GM21825 (cell line): ENCODE measurements at regions not wholly inside any gene's neighbourhood (a gene's known extent, or its start where the extent isn't known, plus 50 kb on each side); places are given as distances from the start of the nearest gene placed in this dataset.
"Not testable (repeated sequence)": the region's sequence is repeated elsewhere in the genome, so short reads cannot be mapped to it uniquely, and the experiment has no call there.

Experiments used
- ATAC-seq: cut with Tn5 transposase; IDR thresholded peaks from one replicate; pipeline ENCODE4 v1.9.1; 2021; ENCODE audit warnings: mild to moderate bottlenecking, moderate library complexity; ENCODE audit not compliant: unreplicated experiment

DNA sequence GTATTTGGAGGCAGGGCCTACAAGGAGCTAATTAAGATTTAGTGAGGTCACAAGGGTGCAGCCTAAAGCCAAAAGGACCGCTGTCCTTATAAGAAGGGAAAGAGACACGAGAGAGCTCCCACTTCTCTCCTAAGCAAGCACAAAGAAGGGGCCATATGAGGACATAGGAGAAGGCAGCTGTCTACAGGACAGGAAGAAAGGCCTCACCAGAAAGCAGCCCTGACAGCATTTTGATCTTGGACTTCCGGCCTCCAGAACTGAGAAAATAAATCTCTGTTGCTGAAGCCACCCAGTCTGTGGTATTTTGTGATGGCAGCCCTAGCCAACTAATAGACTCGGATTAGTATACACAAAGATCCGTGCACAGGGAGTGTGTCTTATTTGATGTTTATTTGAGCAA lies 139.7 kb downstream of the B3GNT2 start:
- no peak for ATAC-seq

DNA sequence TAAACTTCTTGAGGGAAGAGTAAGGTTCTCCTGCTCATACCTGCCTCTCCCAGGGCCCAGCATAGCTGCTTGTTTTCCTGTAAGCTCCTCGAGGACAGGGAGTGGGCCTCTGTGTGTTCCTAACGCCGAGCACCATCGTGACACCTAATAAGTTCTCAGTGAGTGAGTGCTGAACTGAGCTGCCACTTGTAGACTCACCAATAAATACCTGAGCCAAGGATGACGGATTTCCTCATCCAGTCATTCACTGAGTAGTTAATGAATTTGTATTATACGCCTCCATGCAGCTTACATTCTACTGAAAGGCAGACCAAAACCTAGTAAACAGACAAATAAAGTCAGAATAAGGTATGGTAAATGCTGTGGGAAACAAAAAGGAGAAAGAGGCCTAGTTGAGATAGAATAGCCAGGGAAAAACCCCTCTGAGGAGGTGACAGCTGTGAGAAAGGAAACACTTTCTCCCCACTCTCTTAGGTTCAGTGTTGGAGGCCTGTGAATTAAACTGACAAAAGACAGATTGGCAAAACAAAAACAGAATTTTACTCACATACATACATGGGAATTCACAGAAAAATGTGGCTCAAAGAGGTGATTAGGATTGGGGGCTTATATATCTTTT lies 138.6 kb downstream of the B3GNT2 start:
- ATAC-seq, result no peak

DNA sequence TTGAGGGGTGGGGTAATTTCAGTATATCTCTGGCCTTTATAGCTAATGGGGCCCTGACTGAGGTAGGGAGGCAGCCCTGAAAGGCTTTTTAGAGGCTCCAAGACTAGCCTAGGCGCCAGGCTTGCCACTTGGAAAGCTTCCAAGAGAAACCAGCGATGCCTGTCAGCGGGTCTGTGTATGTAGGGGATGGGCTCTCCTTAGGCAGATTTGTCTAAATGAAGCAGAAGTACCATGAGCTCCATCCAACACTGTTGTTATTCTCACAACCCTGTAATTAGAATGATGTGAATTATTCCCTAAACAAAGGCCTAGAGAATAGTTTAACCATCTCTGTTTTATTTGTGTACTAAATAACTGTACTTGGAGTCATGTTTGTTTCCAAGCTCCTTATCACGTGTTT lies 138.1 kb downstream of the B3GNT2 start:
- no peak for ATAC-seq

DNA sequence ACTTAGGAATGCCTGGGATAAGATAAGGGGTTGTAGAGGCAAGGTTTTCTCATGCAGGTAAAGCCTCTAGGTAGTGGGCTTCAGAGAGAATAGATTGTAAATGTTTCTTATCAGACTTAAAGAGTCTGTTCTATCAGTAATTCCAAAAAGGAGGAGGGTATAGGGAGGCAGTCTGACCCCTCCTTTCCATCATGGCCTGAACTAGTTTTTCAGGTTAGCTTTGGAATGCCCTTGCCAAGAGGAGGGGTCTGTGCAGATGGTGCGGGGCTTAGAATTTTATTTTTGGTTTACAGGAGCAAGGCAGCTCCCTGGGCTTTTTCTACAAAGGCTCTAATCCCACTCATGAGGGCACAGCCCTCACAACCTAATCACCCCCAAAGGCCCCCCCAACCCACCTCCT lies 135.0 kb downstream of the B3GNT2 start:
- ATAC-seq, result no peak

DNA sequence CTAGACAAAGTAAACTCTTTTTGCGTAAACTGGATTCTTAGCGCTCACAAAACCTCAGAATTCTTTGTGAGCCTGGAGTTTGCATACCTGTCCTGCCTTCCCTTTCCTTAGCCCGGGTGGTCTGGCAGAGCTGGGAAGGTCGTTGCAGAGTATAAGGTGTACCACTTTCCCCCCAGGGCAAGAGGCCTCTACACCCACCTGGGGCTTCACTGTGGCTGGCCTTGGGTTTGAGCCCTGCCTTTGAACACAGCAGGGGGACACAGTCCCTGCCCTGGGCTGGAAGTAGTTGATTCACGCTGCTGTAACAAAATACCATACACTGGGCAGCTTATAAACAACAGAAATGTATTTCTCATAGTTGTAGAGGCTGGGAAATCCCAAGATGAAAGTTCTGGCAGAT lies 133.9 kb downstream of the B3GNT2 start:
- ATAC-seq, result no peak

DNA sequence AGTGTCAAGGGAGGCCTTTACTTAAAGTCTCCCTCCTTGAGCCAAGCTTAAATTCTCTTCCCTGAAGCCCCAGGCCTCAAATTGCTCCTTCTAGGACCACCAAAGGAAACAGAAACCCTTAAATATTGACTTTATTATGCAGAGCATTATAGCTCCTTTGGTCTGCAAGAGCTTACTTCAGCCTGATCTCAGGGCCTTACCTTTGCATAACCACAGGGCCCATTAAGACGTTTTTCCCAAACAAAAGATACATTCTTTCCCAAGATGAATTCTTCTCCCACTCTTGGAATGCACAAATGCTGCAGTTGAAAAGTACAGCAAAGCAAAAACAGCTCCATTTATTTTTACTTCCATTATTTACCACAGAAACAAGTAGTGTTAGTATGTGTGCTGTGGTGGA lies 130.8 kb downstream of the B3GNT2 start:
- no peak for ATAC-seq

DNA sequence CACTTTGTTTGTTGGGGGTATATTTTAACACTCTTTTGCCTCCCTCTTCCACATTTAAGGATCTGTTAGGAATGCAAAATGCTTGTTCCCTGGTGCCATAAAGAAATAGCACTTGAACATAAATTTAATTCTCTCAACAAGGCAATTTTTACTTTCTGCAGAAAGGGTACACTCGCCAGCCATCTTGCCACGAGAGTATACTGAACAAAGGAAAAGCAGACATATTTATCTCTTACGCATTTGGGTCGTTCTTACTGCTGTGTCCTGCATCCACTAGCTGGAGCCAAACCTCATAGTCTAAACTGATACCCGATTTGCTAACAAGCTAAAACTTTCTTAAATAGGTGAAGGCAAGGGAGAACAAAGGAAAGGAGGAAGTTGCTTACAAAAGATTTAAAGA lies 129.5 kb downstream of the B3GNT2 start:
- ATAC-seq, result no peak

DNA sequence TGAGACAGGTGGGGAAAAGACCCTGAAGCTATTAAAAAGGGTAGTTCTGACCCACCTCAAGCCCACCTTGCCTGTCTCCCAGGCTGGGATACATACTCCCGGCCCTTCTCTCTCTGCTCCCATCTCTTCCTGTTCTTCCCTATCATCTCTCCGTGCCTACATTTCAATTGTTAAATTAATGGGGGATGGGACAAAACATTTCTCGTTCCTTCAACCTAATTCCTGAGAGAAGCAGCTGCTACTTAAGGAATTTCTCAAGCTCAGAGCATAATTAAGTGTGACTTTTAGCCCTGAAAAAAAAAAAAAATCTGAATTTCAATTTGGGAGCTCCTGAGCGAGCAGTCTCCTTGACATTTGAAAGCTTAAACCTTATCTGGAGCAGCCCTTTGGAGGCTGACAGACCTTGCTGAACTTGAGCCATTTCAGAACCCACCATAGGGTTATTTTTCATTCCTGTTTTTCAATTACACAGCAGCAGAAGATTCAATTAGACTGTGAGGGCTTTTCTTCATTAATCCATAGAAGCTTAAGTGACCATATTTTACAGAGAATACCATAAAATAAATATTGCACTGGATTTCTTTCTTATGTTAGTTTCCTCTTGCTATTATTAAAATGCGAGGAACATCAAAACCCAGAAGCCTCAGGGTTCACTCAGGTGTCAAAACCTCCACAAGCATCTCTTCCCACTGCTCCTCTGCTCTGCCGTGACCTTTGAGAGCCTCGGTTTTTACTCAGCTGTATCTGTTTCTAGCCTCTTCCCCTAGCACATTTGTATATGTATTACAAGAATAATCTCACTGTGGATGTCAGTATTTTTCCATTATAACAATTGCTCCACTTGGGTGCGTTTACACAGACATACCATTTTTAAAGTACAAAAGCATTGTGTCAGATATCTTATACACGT lies 125.7 kb downstream of the B3GNT2 start:
- ATAC-seq, result no peak

DNA sequence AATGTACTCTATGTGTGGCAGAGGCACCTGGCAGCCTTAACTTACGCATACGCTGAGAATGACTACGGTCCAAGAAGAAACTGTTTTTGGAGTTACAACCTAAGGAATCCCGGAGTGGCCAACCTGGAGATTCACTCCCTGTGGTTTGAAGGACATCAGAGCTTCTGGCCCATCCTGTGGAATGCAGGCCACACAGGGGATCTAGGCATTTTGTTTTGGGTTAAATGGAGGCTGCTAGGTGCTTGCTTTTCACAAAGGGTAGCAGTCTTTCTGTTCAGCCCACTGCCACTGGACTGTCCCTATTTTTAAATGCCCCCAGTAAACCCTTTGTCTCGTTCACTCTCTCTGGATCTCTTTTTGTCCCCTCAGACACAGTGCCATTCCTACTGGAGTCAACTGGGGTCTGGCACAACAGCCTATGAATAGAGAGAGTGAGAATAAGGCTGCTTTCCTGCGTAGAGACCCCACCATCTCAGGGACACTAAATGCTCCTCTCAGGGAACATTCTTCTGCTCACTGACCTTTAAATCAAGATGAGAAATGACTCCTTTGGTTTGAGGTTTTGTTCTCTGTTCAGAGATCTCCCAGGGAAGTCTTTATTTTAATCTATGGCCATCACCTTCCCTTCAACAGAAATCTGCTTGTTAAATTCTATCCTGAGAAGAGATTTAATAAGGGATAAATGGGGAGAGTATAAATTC lies 124.9 kb downstream of the B3GNT2 start:
- no peak for ATAC-seq

DNA sequence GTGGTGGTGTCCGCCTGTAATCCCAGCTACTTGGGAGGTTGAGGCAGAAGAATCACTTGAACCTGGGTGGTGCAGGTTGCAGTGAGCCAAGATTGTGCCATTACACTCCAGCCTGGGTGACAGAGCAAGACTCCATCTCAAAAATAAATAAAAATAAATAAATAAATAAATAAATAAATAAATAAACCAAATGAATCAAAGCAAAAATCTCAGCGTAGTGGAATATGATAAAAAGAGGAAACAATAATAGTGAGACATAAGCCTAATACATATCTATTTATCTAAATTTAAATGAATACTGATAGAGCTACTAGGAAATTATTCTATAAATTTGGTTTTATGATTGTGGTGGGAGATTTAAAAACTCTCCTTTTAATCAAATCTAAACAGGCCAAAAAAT lies 124.2 kb downstream of the B3GNT2 start:
- ATAC-seq, result not testable (repeated sequence)

DNA sequence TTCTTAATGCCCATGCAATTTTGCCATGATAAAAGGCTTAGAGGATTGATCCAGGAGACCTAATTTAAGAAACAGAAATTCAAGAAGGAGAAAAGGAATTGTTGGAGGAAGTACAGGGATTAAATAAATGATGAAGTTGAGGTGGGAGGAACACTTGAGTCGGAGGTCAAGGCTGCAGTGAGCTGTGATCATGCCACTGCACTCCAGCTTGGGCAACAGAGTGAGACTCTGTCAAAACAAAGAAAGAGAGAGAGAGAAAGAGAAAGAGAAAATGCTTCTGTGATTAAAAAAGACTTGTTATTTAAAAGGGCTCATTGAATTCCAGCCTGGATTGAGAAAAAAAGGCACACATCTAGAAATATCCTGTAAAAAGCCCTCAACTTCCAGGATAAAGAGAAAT lies 123.2 kb downstream of the B3GNT2 start:
- ATAC-seq, result no peak

DNA sequence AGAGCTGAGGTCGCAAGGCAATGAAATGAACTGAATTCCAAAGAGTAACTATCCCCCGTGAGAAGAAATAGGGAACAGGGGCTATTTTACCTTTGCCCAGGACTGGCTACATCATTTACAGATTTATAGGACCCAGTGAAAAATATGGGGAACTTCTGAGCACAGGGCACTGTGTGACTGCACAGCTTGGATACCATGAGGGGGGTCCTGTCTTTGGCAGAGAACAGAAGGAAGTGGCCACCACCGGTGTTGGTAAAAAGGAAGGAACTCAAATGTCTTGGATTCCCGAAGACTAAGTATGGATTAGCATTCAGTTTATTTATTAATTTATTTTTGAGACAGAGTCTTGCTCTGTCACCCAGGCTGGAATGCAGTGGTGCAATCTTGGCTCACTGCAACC lies 119.6 kb downstream of the B3GNT2 start:
- no peak for ATAC-seq

DNA sequence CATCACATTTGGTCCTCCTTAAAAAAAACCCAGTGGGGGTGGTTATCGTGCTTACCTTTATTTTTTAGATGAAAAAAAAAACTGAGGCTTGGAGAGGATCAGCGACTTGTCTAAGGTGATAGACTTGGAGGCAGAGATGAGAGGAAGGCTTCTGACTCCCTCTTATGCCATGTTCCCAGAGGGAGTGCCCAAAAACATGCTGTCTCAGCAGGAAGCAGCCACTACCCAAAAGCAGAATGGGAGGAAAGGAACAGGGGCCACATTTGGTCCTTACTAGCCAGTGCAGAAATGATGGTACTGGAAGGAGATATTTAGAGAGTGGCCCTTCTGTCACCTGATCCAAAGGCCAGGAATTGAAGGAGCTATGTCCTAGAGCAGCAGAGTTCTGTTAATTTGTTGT lies 118.4 kb downstream of the B3GNT2 start:
- ATAC-seq, result no peak

DNA sequence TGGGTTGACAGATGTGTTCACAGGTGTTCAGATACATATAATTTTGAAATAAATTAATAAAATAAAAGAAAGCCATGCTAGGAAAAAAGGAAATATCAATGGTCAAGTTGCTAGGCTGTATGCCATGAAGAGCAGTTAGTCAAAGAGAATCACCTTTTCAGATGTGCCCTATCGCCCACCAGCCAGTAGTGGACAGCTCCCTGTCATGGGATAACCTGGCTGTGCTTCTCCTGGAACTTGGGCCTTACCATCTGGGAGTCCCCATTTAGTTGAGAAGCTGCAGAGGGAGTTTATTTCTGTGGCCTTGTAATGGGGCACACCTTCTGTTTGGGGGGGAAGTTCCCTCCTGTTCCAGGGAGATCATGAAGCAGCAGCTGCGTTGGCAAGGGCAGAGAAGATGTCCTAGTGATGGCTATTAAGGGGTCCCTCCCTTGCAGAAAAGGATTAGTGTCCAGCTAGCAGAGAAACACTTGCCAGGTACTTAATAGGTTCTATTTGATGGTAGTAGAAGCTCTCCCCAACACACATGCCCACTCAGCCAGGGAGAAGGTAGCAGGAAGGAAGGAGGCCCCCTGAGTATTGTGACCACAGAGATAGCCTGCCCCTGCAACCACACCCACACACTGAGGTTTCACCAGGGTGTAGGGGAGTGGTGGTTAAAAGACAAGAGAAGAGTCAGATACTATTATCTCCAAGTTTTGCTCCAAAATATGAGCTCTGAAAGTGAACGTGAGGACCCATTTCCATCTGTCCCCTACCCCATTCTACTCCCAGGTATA lies 117.7 kb downstream of the B3GNT2 start:
- peak; percentile 70 for ATAC-seq

DNA sequence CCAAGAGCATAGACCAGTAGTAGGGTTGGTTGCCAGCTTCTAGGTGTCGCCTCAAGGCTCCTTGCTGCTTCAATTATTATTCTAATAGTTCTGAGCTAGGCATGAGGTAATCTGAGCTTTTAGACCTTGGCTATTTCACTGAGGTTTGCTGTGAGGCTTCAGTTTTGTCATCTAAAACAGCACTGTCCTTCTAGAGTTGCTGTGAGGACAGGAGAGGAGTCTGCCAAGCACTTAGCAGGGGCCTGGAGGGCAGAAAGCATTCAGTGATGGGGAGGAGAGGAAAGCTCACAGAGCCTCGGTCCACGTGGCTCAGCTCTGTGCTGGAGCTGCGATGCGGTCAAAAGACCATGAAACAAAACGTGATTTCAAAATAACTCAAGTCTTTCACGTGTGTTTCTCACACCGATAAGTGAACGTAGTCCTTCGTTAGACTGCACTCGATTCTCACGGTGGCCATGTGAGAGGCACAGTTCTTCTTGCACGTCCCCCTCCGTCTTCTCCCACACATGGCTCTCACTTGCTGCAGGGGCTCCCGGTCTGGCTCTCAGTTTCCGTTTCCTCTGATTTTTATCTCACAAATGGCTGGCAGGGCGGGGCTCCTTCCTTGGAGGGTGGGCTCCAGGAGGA lies 113.7 kb downstream of the B3GNT2 start:
- ATAC-seq, result peak; percentile 49

DNA sequence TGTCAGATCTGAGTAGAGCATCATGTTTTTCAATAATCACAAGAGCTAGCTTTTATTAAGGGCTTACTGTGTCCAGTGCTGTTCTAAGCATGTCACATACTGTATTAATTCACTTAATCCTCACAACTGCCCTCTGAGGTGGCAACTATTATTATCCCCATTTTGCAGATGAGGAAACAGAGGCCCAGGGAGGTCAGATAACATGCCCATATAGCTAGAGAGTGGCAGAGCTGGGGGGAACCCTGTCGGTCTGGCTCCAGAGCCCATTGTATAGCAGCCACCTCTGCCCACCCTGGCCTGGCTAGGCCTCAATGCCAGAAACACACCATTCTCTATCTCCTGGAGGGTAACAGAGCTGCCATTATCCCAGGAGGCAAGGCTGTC lies 113.2 kb downstream of the B3GNT2 start:
- no peak for ATAC-seq

DNA sequence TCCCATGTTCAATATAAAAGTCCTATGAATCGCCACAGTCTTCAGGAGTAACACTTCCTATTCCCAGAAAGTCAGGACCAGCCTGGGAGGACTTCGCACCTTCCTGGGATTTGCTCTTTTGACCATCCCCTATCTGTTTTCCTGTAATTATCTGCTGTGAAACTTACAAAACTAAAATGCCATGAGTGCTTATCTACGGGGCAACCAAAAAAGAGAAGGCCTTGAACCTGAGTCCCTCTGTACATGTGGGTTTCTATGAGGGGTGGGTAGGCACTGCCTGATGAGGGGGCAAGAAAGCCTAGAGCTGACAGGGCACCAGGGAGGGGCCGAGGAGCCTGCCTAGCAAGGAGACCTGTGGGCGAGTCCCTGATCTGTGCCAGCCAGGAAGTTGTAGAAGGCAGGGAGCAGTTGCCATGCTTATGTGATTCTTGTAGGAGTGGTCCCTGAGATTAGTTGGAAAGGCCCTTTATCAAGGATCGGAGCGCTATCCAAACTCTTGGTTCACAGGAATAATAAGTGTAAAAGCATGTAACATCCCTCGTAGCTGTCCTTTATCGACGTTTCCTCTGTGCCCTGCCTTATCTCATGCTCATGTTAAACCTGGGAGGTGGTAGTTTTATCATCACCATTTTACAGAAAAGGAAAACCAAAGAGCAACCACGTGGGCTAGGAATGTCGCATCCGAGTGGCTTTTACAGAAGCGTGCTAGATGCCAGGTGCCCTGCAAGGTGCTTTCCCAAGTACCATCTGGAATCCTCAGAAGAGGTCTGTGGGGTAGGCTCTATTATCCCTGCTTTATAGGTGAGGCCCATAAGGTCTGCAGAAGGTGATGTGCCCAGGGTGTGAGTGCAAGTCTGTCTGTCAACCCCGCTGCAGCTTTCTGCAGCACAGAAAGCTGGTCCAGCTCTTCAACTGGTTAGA lies 111.8 kb downstream of the B3GNT2 start:
- ATAC-seq, result no peak

DNA sequence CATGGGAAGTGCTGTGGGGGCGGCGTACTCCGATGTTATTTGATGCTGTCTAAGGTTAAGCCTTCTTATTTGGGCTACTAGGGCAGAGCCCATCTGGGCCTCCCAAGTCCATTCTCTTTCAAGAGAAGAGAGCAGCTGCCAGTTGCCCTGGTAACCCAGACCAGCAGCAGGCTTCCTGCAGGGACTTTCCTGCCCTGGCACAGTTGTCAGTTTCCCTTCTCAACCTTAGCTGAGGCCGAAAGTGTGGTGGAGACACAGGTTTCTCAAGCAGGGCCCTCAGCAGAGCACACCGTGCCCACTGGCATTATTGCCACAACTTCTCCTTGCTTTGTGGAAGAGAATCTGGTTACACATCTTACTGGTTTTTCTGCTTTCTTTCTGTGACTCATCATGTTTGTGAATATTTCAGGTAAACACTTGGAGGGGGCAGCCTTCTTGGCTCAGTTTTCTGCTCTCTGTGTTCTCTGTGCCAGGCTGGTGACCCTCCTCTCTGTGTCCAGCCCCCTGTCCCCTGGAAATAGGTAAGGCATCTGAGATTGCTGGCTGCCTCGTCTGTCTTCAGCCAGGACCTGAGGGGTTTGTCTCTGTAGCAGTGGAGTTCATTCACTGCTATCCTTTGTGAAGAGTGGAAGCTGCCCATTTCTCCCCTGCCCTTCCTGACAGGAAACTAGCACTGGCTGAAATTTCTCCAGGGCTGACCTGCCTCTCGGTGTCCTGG lies 111.0 kb downstream of the B3GNT2 start:
- ATAC-seq, result peak; percentile 34
